Retinal pigment epithelial cell (primary cell): ENCODE measurements at regions not wholly inside any gene's neighbourhood (a gene's known extent, or its start where the extent isn't known, plus 50 kb on each side); places are given as distances from the start of the nearest gene placed in this dataset.

Experiments
- DNase-seq: peaks from one replicate; pipeline ENCODE4 v3.0.0-alpha.2; 2010; ENCODE audit warnings: low read depth
- H3K4me3 ChIP-seq: 2 replicates; pipeline ENCODE4 v1.5.1; 2011; ENCODE audit warnings: mild to moderate bottlenecking, low read length, control low read depth, moderate library complexity
- TF ChIP-seq, protein P1 (sequence below): conservative IDR thresholded peaks from 2 replicates; pipeline ENCODE4 v1.5.1; 2011; ENCODE audit warnings: low read depth, low read length, control low read depth, inconsistent platforms

GRCh38 chr5:176727983-176728675, 80.8 kb downstream of the TSPAN17 start:
- no peak for DNase-seq
- TF ChIP-seq, protein P1, sequence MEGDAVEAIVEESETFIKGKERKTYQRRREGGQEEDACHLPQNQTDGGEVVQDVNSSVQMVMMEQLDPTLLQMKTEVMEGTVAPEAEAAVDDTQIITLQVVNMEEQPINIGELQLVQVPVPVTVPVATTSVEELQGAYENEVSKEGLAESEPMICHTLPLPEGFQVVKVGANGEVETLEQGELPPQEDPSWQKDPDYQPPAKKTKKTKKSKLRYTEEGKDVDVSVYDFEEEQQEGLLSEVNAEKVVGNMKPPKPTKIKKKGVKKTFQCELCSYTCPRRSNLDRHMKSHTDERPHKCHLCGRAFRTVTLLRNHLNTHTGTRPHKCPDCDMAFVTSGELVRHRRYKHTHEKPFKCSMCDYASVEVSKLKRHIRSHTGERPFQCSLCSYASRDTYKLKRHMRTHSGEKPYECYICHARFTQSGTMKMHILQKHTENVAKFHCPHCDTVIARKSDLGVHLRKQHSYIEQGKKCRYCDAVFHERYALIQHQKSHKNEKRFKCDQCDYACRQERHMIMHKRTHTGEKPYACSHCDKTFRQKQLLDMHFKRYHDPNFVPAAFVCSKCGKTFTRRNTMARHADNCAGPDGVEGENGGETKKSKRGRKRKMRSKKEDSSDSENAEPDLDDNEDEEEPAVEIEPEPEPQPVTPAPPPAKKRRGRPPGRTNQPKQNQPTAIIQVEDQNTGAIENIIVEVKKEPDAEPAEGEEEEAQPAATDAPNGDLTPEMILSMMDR = no peak

DNA sequence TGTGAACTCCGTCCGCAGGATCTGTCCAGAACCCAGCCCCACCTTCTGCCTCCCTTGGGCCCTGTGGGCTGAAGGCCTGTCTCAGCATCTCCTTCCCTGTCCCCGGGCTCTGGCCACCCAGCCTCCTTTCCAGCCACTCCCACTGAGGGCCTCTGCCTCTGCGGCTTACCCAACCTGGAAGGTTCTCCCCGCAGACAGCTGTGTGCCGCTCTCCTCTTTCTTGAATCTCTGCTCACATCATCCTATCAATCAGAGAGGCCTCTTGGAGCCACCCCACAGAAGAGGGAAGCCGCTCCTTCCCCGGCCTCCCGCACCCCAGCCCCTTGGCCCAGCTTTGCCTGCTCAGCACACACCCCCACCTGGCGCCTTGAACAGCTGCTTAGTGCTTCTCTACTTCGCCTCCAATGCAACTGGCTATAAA, 81.5 kb upstream of the UNC5A start:
- no peak overlapping the region for H3K4me3 ChIP-seq
- DNase-seq = no peak
- TF ChIP-seq, protein P1 = no peak

More at GRCh38 chr5:176727983-176728675, 80.8 kb downstream of the TSPAN17 start:
- H3K4me3 ChIP-seq = no peak overlapping the region

DNA sequence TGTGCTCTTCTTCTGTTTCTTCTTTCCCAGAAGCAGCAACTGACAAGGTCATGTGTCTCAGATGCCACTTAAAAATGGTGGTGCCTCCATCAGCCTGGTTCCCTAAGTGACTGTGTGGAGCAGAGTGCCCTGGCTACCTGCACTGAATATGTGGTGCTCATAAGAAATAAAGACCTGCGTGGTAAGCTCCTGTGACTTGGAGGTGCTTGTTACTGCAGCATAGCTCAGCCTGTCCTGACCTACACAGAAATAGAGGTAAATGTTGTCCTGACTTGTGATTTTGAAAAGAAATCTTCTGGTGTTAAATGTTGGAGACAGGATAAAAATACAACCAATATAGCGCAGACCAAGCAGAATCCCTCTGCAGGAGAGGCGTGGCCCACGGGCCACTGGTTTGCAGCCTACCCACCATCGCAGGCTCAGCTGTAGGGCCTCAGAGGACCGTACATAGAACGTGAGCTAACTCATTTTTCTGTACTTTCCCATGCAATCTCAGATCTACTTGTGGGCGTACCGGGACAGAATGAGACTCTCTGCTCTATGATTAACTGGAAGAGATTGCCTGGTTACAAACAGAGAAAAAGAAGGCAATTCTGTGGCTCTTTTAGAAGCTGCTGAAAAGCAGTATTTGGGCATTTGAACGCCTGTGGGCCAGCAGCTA, 79.4 kb upstream of the UNC5A start:
- no peak for DNase-seq
- TF ChIP-seq, protein P1 = no peak
- H3K4me3 ChIP-seq = no peak overlapping the region

- DNase-seq = no peak
- no peak overlapping the region for H3K4me3 ChIP-seq
- TF ChIP-seq, protein P1 = no peak
Measured at GRCh38 chr5:176731506-176732160, 78.7 kb upstream of the UNC5A start.

- H3K4me3 ChIP-seq = no peak overlapping the region
- TF ChIP-seq, protein P1 = no peak
- no peak for DNase-seq
Measured at GRCh38 chr5:176732306-176732705, 78.1 kb upstream of the UNC5A start.

DNA sequence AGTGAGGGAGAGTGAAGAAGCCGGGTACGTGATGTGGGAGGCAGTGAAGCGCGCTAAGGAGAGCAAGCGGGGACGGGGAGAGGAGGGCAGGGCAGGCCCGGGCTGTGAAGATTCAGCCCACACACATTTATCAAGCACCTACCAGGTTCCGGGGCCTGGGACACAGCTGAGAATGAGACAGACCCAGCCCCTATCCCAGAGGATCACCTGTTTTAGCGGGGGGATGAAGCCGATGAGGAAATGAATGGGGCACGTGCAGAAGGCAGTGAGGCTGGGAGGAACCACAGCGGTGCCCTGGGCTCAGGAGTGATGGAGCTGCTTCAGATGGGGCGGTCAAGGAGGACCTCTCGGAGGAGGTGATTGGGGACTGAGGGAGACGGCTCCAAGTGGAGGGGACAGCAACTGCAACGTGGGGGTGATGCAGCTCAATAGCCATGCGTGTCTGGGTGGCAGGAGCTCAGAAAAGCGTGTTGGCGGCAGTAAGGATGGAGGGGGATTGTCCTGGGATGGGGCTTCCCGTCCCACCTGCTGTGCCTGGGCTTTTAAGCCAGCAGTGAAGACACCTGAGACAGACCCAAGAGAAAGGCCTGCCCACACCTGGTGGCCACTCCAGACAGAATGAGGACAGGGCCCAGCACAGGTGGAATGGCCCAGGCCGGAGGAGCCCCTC, 77.5 kb upstream of the UNC5A start:
- DNase-seq = no peak

More for the DNA sequence above, 77.5 kb upstream of the UNC5A start:
- H3K4me3 ChIP-seq = no peak overlapping the region
- TF ChIP-seq, protein P1 = no peak
